SK-N-SH (cell line): ENCODE measurements at regions not wholly inside any gene's neighbourhood (a gene's known extent, or its start where the extent isn't known, plus 50 kb on each side); places are given as distances from the start of the nearest gene placed in this dataset.
A peak's percentile ranks its signal among the peaks of the same experiment; 100 is the strongest.

Experiments used
- CTCF ChIA-PET: fragments of 300-600, 350-600 bp; formaldehyde crosslinking; extraction: SDS; loops from one replicate; lab custom pipeline; 2021; lab: Yijun Ruan, JAX
- POLR2A ChIA-PET: fragments of 350-600 bp; sonication (Branson Sonifier 250); formaldehyde crosslinking; extraction: SDS; loops from one replicate; lab custom pipeline; 2020; ENCODE audit warnings: antibody characterized with exemption, inconsistent platforms; lab: Yijun Ruan, JAX
- DNase-seq: peaks from one replicate; pipeline ENCODE4 v3.0.0; 2012
- H2AFZ ChIP-seq: fragments of 200-600 bp; sonication (generic); 2 replicates; pipeline ENCODE4 v1.8.1; 2016; ENCODE audit warnings: antibody characterized with exemption, mild to moderate bottlenecking, low read depth
- H3F3A ChIP-seq: fragments of 200-600 bp; sonication (generic); replicated peaks from 2 replicates; pipeline ENCODE3; 2016; ENCODE audit warnings: antibody characterized with exemption, mild to moderate bottlenecking; ENCODE audit not compliant: insufficient read depth
- H3K27ac ChIP-seq, 2 experiments: fragments of 200-500 bp in 1 of 2; fragments of 200-600 bp in 1 of 2; sonication (Bioruptor generic) in 1 of 2; sonication (generic), shearing (Covaris generic) in 1 of 2; 2 replicates each; pipeline versions ENCODE4 v1.5.1 to v1.6.1; 2014 to 2016; ENCODE audit warnings: low read depth in 2 of 2, inconsistent platforms in 1 of 2, low read length in 1 of 2, mild to moderate bottlenecking in 1 of 2, mixed read lengths in 1 of 2
- H3K27me3 ChIP-seq: fragments of 200-600 bp; sonication (generic), shearing (Covaris generic); 2 replicates; pipeline ENCODE4 v1.6.1; 2016; ENCODE audit warnings: mixed run types; ENCODE audit not compliant: insufficient read depth
- H3K36me3 ChIP-seq, 2 experiments: fragments of 200-500 bp in 1 of 2; fragments of 200-600 bp in 1 of 2; sonication (Bioruptor generic) in 1 of 2; sonication (generic) in 1 of 2; replicated peaks in 1 of 2; 2 replicates each; pipeline versions ENCODE3 to v1.5.1; 2014 to 2016; ENCODE audit warnings: low read length in 1 of 2, mild to moderate bottlenecking in 1 of 2; ENCODE audit not compliant: insufficient read depth in 2 of 2, control insufficient read depth in 1 of 2
- H3K4me1 ChIP-seq, 2 experiments: fragments of 200-500 bp in 1 of 2; fragments of 200-600 bp in 1 of 2; sonication (Bioruptor generic) in 1 of 2; sonication (generic), shearing (Covaris generic) in 1 of 2; 2 replicates each; pipeline versions ENCODE4 v1.5.1 to v1.6.1; 2014 to 2016; ENCODE audit warnings: low read depth in 1 of 2, low read length in 1 of 2, mixed run types in 1 of 2; ENCODE audit not compliant: insufficient read depth in 2 of 2, control insufficient read depth in 1 of 2
- H3K4me2 ChIP-seq: fragments of 200-600 bp; sonication (generic), shearing (Covaris generic); 2 replicates; pipeline ENCODE4 v1.6.1; 2017; ENCODE audit warnings: mixed run types
- H3K4me3 ChIP-seq, 2 experiments: fragments of 200-500 bp in 1 of 2; fragments of 200-600 bp in 1 of 2; sonication (Bioruptor generic) in 1 of 2; sonication (generic), shearing (Covaris generic) in 1 of 2; 2 replicates each; pipeline versions ENCODE4 v1.5.1 to v1.8.1; 2014 to 2016; ENCODE audit warnings: low read depth in 2 of 2, inconsistent platforms in 1 of 2, low read length in 1 of 2, mild to moderate bottlenecking in 1 of 2, mixed read lengths in 1 of 2, moderate library complexity in 1 of 2
- H3K79me2 ChIP-seq: fragments of 200-600 bp; sonication (generic); 2 replicates; pipeline ENCODE4 v1.8.1; 2017; ENCODE audit warnings: mild to moderate bottlenecking; ENCODE audit not compliant: insufficient read depth
- H3K9ac ChIP-seq: fragments of 200-600 bp; sonication (generic); 2 replicates; pipeline ENCODE4 v1.6.1; 2017; ENCODE audit warnings: mixed run types
- H3K9me2 ChIP-seq: fragments of 200-600 bp; sonication (generic); 2 replicates; pipeline ENCODE4 v1.6.1; 2017; ENCODE audit warnings: mixed run types
- H3K9me3 ChIP-seq: fragments of 200-600 bp; sonication (generic); 2 replicates; pipeline ENCODE4 v1.6.1; 2017; ENCODE audit warnings: mixed run types, mild to moderate bottlenecking, moderate library complexity
- H4K20me1 ChIP-seq: fragments of 200-600 bp; sonication (generic); 2 replicates; pipeline ENCODE4 v1.6.1; 2017; ENCODE audit warnings: mild to moderate bottlenecking, mixed run types; ENCODE audit not compliant: insufficient read depth
- GABPA ChIP-seq: IDR thresholded peaks from 2 replicates; pipeline ENCODE4 v1.4.0; 2012; ENCODE audit warnings: low read depth, mild to moderate bottlenecking
- MXI1 ChIP-seq: IDR thresholded peaks from 2 replicates; pipeline ENCODE4 v1.6.1; 2012; ENCODE audit warnings: mild to moderate bottlenecking, low read depth, low read length, improper control_type of control experiment
- NRF1 ChIP-seq: IDR thresholded peaks from 2 replicates; pipeline ENCODE4 v1.6.1; 2012; ENCODE audit warnings: low read depth, mild to moderate bottlenecking, low read length
- RAD21 ChIP-seq: IDR thresholded peaks from 2 replicates; pipeline ENCODE4 v1.6.1; 2012; ENCODE audit warnings: mild to moderate bottlenecking, low read length
- SMC3 ChIP-seq: IDR thresholded peaks from 2 replicates; pipeline ENCODE4 v1.6.1; 2012; ENCODE audit warnings: low read depth, low read length, improper control_type of control experiment
- YY1 ChIP-seq: IDR thresholded peaks from 2 replicates; pipeline ENCODE4 v1.4.0; 2012; ENCODE audit warnings: low read depth, mild to moderate bottlenecking
- WGBS: methylation state at CpG from one replicate; pipeline ENCODE4 v1.1.6; 2017; ENCODE audit warnings: low lambda C conversion rate; 5-methylcytosine and 5-hydroxymethylcytosine counted together
- TF ChIP-seq, protein P1 (sequence below): IDR thresholded peaks from 2 replicates; pipeline ENCODE4; 2012
- TF ChIP-seq, protein P2 (sequence below): fragments of 200-600 bp; sonication (generic); IDR thresholded peaks from 2 replicates; pipeline ENCODE4 v1.6.1; 2017; ENCODE audit warnings: antibody characterized with exemption, mild to moderate bottlenecking, moderate library complexity

GRCh38 chrX:54659547-54659946 is 129.5 kb downstream of the GNL3L start:
- no peaks in the 10 kb centered on the region for H3K79me2 ChIP-seq
- no peaks in the 10 kb centered on the region for H3K4me1 ChIP-seq
- H3K9me3 ChIP-seq: peaks cover 3% of the 10 kb centered on the region; the same call in 1 of the 2 replicates
- no peaks in the 10 kb centered on the region for H3K36me3 ChIP-seq
- H4K20me1 ChIP-seq: no peaks in the 10 kb centered on the region
- no peaks in the 10 kb centered on the region for H3K9me2 ChIP-seq
- WGBS: 1% methylated on average over 2 of the region's 2 CpGs
- H2AFZ ChIP-seq: no peak overlapping the region
- ChIA-PET POLR2A (no interaction called here), CTCF (no interaction called here)
- no peaks in the 10 kb centered on the region for H3K27me3 ChIP-seq
- no peak overlapping the region for H3K9ac ChIP-seq
- H3F3A ChIP-seq: no peaks in the 10 kb centered on the region
- no peak for TF ChIP-seq YY1
- TF ChIP-seq, protein P1, sequence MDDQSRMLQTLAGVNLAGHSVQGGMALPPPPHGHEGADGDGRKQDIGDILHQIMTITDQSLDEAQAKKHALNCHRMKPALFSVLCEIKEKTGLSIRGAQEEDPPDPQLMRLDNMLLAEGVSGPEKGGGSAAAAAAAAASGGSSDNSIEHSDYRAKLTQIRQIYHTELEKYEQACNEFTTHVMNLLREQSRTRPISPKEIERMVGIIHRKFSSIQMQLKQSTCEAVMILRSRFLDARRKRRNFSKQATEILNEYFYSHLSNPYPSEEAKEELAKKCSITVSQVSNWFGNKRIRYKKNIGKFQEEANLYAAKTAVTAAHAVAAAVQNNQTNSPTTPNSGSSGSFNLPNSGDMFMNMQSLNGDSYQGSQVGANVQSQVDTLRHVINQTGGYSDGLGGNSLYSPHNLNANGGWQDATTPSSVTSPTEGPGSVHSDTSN: no peak
- TF ChIP-seq, protein P2, sequence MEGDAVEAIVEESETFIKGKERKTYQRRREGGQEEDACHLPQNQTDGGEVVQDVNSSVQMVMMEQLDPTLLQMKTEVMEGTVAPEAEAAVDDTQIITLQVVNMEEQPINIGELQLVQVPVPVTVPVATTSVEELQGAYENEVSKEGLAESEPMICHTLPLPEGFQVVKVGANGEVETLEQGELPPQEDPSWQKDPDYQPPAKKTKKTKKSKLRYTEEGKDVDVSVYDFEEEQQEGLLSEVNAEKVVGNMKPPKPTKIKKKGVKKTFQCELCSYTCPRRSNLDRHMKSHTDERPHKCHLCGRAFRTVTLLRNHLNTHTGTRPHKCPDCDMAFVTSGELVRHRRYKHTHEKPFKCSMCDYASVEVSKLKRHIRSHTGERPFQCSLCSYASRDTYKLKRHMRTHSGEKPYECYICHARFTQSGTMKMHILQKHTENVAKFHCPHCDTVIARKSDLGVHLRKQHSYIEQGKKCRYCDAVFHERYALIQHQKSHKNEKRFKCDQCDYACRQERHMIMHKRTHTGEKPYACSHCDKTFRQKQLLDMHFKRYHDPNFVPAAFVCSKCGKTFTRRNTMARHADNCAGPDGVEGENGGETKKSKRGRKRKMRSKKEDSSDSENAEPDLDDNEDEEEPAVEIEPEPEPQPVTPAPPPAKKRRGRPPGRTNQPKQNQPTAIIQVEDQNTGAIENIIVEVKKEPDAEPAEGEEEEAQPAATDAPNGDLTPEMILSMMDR: no peak
- no peak for TF ChIP-seq MXI1
- H3K4me3 ChIP-seq: no peak overlapping the region
- H3K4me2 ChIP-seq: no peak overlapping the region
- DNase-seq: no peak
- no peak overlapping the region for H3K27ac ChIP-seq

GRCh38 chrX:54675762-54676161 is 122.3 kb downstream of the ITIH6 start:
- Histone ChIP-seq H3K79me2 (no peaks in the 10 kb centered on the region), H4K20me1 (no peaks in the 10 kb centered on the region), H3K27me3 (no peaks in the 10 kb centered on the region), H3K4me1 (no peaks in the 10 kb centered on the region), H2AFZ (no peak overlapping the region), H3K27ac (no peak overlapping the region), H3K9ac (no peak overlapping the region), H3K36me3 (no peaks in the 10 kb centered on the region), H3K9me2 (no peaks in the 10 kb centered on the region), H3K9me3 (no peaks in the 10 kb centered on the region), H3K4me3 (no peak overlapping the region), H3F3A (no peaks in the 10 kb centered on the region), H3K4me2 (no peak overlapping the region)
- TF ChIP-seq YY1 (no peak), GABPA (no peak)
- DNase-seq: no peak
- ChIA-PET CTCF (no interaction called here), POLR2A (no interaction called here)
- 0% methylated on average over 1 of the region's 1 CpG for WGBS

DNA sequence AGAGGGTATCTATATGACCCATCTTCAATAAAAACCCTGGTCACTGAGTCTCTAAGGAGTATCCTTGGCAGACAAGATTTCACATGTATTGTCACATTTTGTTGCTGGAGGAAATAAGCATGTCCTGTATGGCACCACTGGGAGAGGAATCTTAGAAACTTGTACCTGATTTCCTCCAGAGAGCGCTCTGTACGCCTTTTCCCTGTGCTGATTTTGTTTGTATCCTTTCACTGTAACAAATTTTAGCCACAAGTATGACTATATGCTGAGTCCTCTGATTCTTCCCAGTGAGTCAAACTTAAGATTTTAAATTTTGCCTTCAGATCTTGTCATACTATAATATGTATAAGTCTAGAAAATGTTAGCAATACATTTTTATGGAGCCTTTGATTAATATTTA is 102.8 kb downstream of the ITIH6 start:
- Histone ChIP-seq H3K27ac (no peak overlapping the region), H3K9me3 (no peaks in the 10 kb centered on the region), H3K27me3 (no peaks in the 10 kb centered on the region), H3K4me3 (no peak overlapping the region), H3F3A (no peaks in the 10 kb centered on the region)
- 42% methylated on average over 2 of the region's 2 CpGs for WGBS
- CTCF ChIA-PET: no interaction called here
- no peak for TF ChIP-seq NRF1
- peak; percentile 41 for TF ChIP-seq RAD21
- 0 out of 2 replicates have a peak, but pooled peaks have one; percentile 4 for TF ChIP-seq SMC3
- TF ChIP-seq, all 33 proteins: peak for 2
- POLR2A ChIA-PET: interaction anchor here (0.9 kb wide), 2 partner anchors 56 to 113 kb away, joined by 3 to 5 read pairs; no protein-coding TSS in a partner anchor
- no peaks in the 10 kb centered on the region for H3K9me2 ChIP-seq
- no peak overlapping the region for H3K4me2 ChIP-seq
- H4K20me1 ChIP-seq: no peaks in the 10 kb centered on the region
- DNase-seq: no peak
- no peak overlapping the region for H2AFZ ChIP-seq
- H3K79me2 ChIP-seq: no peaks in the 10 kb centered on the region
- H3K4me1 ChIP-seq: no peaks in the 10 kb centered on the region; a peak in 1 of 4 replicates
- H3K9ac ChIP-seq: no peak overlapping the region
- H3K36me3 ChIP-seq: no peaks in the 10 kb centered on the region
